Glutamatergic neuron (in vitro differentiated cells): ENCODE measurements at regions not wholly inside any gene's neighbourhood (a gene's known extent, or its start where the extent isn't known, plus 50 kb on each side); places are given as distances from the start of the nearest gene placed in this dataset.

ENCODE experiments used
- DNase-seq: peaks from one replicate; pipeline ENCODE4 v3.0.0; 2022
- H3K27ac Mint-ChIP-seq: one replicate; pipeline ENCODE4 v1.8.0; 2020; ENCODE audit warnings: mild to moderate bottlenecking, mixed read lengths, inconsistent platforms; ENCODE audit not compliant: unreplicated experiment
- H3K27me3 Mint-ChIP-seq: one replicate; pipeline ENCODE4 v1.8.0; 2020; ENCODE audit warnings: mild to moderate bottlenecking, moderate library complexity, mixed read lengths, inconsistent platforms; ENCODE audit not compliant: unreplicated experiment
- H3K36me3 Mint-ChIP-seq: one replicate; pipeline ENCODE4 v1.8.0; 2020; ENCODE audit warnings: mild to moderate bottlenecking, mixed read lengths, inconsistent platforms; ENCODE audit not compliant: unreplicated experiment
- H3K4me1 Mint-ChIP-seq: one replicate; pipeline ENCODE4 v1.8.0; 2020; ENCODE audit warnings: mild to moderate bottlenecking, low read depth, mixed read lengths, inconsistent platforms; ENCODE audit not compliant: unreplicated experiment
- H3K4me3 Mint-ChIP-seq: one replicate; pipeline ENCODE4 v1.8.0; 2020; ENCODE audit warnings: mild to moderate bottlenecking, mixed read lengths, inconsistent platforms; ENCODE audit not compliant: unreplicated experiment
- H3K9me3 Mint-ChIP-seq: one replicate; pipeline ENCODE4 v1.8.0; 2020; ENCODE audit warnings: mild to moderate bottlenecking, moderate library complexity, mixed read lengths, inconsistent platforms; ENCODE audit not compliant: unreplicated experiment
- CTCF ChIP-seq: fragments of 200-600 bp; sonication (generic); IDR thresholded peaks from one replicate; pipeline ENCODE4 v1.5.0; 2021; ENCODE audit not compliant: partially characterized antibody, unreplicated experiment

GRCh38 chr9:88784960-88785359 is 206.3 kb upstream of the S1PR3 start:
- Mint-ChIP-seq H3K4me1 (peaks cover 8% of the 10 kb centered on the region), H3K27ac (no peak overlapping the region), H3K4me3 (no peak overlapping the region), H3K36me3 (peaks cover 4% of the 10 kb centered on the region), H3K27me3 (peaks cover 4% of the 10 kb centered on the region), H3K9me3 (peaks cover 4% of the 10 kb centered on the region)
- no peak for TF ChIP-seq CTCF
- no peak for DNase-seq

GRCh38 chr9:88786291-88787079 is 204.8 kb upstream of the S1PR3 start:
- no peak overlapping the region for H3K27ac Mint-ChIP-seq

GRCh38 chr9:88789785-88790184 is 201.5 kb upstream of the S1PR3 start:
- no peak for DNase-seq
- Mint-ChIP-seq H3K27me3 (peaks cover 1% of the 10 kb centered on the region), H3K4me1 (no peaks in the 10 kb centered on the region), H3K9me3 (peaks cover 2% of the 10 kb centered on the region), H3K36me3 (peaks cover 4% of the 10 kb centered on the region), H3K4me3 (no peak overlapping the region), H3K27ac (no peak overlapping the region)
- TF ChIP-seq CTCF, result no peak

More at GRCh38 chr9:88786291-88787079, 204.8 kb upstream of the S1PR3 start:
- Mint-ChIP-seq H3K4me3 (no peak overlapping the region), H3K27me3 (peaks cover 4% of the 10 kb centered on the region), H3K36me3 (peaks cover 4% of the 10 kb centered on the region), H3K9me3 (peaks cover 4% of the 10 kb centered on the region), H3K4me1 (peaks cover 8% of the 10 kb centered on the region)
- DNase-seq, result no peak
- no peak for TF ChIP-seq CTCF

DNA sequence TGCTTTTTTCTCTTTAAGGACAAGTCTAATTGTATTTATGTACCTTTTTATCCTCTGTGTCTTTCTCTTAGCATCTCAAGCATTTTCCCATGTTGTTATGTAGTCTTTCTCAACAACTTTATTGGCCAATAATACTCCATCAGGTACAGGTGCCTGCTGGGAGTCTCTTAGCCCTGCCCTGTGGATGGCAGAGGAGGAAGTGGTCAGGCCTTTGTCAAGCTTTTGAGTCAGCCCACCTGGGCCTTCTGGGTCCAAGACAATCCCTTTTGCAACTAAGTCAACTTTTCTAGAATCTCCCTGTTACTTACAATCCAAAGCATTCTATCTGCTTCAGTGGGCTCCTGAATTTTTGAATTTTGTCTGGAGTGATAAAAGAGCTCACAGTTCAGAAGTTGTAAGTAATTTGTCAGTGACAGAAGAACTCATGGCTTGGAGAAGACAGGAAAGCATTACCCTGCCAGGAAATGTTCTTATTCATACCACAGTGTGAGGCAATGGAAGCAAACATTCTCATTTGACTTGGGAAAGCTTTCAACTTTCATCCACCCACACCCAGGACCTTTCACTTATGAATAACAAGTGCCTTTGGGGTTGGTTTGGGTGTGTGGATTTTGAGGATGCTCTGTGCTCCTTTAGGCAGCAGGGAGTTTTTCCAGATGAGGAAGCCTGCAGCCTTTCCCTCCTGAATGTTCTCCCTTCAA is 200.0 kb upstream of the S1PR3 start:
- H3K4me3 Mint-ChIP-seq, result no peak overlapping the region
- H3K36me3 Mint-ChIP-seq, result peaks cover 4% of the 10 kb centered on the region
- no peak for TF ChIP-seq CTCF
- H3K27ac Mint-ChIP-seq, result no peak overlapping the region
- H3K4me1 Mint-ChIP-seq, result no peaks in the 10 kb centered on the region
- H3K9me3 Mint-ChIP-seq, result peaks cover 2% of the 10 kb centered on the region
- H3K27me3 Mint-ChIP-seq, result peaks cover 1% of the 10 kb centered on the region
- no peak for DNase-seq

DNA sequence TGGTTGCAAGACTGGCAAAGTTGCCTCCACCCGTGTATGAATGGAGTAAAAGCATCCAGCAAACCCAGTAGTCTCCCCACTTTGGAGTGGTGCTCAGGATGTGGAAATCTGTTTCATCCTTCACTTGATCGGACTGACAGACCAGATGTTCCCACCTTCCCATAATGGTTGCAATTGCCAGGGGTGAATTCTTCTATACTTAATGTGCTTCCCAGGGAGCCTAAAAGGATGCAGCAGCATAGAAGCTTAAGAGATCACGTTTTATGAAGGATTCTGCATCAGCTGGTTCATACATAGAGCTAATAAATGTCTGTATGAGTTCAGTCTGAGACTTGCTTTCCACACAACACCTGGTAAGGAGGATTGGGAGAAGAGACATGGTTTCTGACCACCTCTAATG is 198.8 kb upstream of the S1PR3 start:
- no peak for DNase-seq
- Mint-ChIP-seq H3K27ac (no peak overlapping the region), H3K27me3 (peaks cover 3% of the 10 kb centered on the region), H3K9me3 (peaks cover 2% of the 10 kb centered on the region), H3K4me3 (no peak overlapping the region), H3K4me1 (no peaks in the 10 kb centered on the region), H3K36me3 (peaks cover 4% of the 10 kb centered on the region)
- TF ChIP-seq CTCF, result no peak
